GM19351 (cell line): ENCODE measurements at regions not wholly inside any gene's neighbourhood (a gene's known extent, or its start where the extent isn't known, plus 50 kb on each side); places are given as distances from the start of the nearest gene placed in this dataset.

Experiments
- ATAC-seq: cut with Tn5 transposase; IDR thresholded peaks from one replicate; pipeline ENCODE4 v1.9.1; 2021; ENCODE audit warnings: mild to moderate bottlenecking, moderate library complexity; ENCODE audit not compliant: unreplicated experiment

- ATAC-seq: no peak
Measured at GRCh38 chr2:198315791-198316630, 511.6 kb downstream of the PLCL1 start.

- peak; percentile 71 for ATAC-seq
Measured at GRCh38 chr2:198314559-198315153, 510.3 kb downstream of the PLCL1 start.

- ATAC-seq: no peak
Measured at GRCh38 chr2:198312596-198313483, 508.4 kb downstream of the PLCL1 start.

- no peak for ATAC-seq
Measured at GRCh38 chr2:198311020-198311419, 506.6 kb downstream of the PLCL1 start.

- ATAC-seq: peak; percentile 63
Measured at GRCh38 chr2:198309673-198310280, 505.4 kb downstream of the PLCL1 start.

- no peak for ATAC-seq
Measured at GRCh38 chr2:198309081-198309480, 504.7 kb downstream of the PLCL1 start.

- ATAC-seq: no peak
Measured at GRCh38 chr2:198308368-198308767, 504.0 kb downstream of the PLCL1 start.

GRCh38 chr2:198307093-198307492, 502.7 kb downstream of the PLCL1 start:
- no peak for ATAC-seq

- ATAC-seq: no peak
Measured at GRCh38 chr2:198304859-198305258, 500.5 kb downstream of the PLCL1 start.

- ATAC-seq: peak; percentile 38
Measured at GRCh38 chr2:198297350-198297749, 493.0 kb downstream of the PLCL1 start.

- ATAC-seq: peak; percentile 89
Measured at GRCh38 chr2:198296665-198297308, 492.4 kb downstream of the PLCL1 start.

GRCh38 chr2:198293281-198293680, 488.9 kb downstream of the PLCL1 start:
- ATAC-seq: no peak

GRCh38 chr2:198289811-198290210, 485.4 kb downstream of the PLCL1 start:
- no peak for ATAC-seq

- no peak for ATAC-seq
Measured at GRCh38 chr2:198287706-198288105, 483.3 kb downstream of the PLCL1 start.

GRCh38 chr2:198285216-198285615, 480.8 kb downstream of the PLCL1 start:
- no peak for ATAC-seq

GRCh38 chr2:198283146-198283545, 478.8 kb downstream of the PLCL1 start:
- no peak for ATAC-seq

- no peak for ATAC-seq
Measured at GRCh38 chr2:198282061-198282460, 477.7 kb downstream of the PLCL1 start.

- ATAC-seq: no peak
Measured at GRCh38 chr2:198280145-198280544, 475.8 kb downstream of the PLCL1 start.

- no peak for ATAC-seq
Measured at GRCh38 chr2:198279026-198279425, 474.6 kb downstream of the PLCL1 start.

GRCh38 chr2:198277181-198277580, 472.8 kb downstream of the PLCL1 start:
- ATAC-seq: no peak
